ENCODE measurements at regions not wholly inside any gene's neighbourhood (a gene's known extent, or its start where the extent isn't known, plus 50 kb on each side); places are given as distances from the start of the nearest gene placed in this dataset.

- DNase-seq (ENCODE audit: low read depth, low spot score) = no peak
- Histone ChIP-seq H4K20me1 (ENCODE audit: insufficient read depth) (no peaks in the 10 kb centered on the region), H3K9me3 (ENCODE audit: control insufficient read depth in 1 of 2, insufficient read depth in 1 of 2, low read depth in 1 of 2, low read length in 2 of 2) (no peaks in the 10 kb centered on the region), H3K4me3 (replicated peaks in 1 of 2; ENCODE audit: low read depth in 1 of 2, low read length in 2 of 2) (no peak overlapping the region), H3K4me2 (ENCODE audit: low read length) (no peak overlapping the region), H3K36me3 (ENCODE audit: control insufficient read depth in 1 of 2, insufficient read depth in 2 of 2, low read length in 2 of 2) (no peaks in the 10 kb centered on the region), H3K79me2 (ENCODE audit: insufficient read depth, low read length) (no peaks in the 10 kb centered on the region), H3K9ac (ENCODE audit: low read length) (no peak overlapping the region), H3K9me2 (ENCODE audit: insufficient read depth) (no peaks in the 10 kb centered on the region), H2AFZ (ENCODE audit: low read depth, low read length, poor library complexity, severe bottlenecking) (no peak overlapping the region), H3K27ac (ENCODE audit: low read depth, low read length) (no peak overlapping the region), H3K4me1 (ENCODE audit: control insufficient read depth in 1 of 2, insufficient read depth in 2 of 2, low read length in 2 of 2) (peaks cover 3 to 14% of the 10 kb centered on the region in 2 experiments; a peak in 2 of 4 replicates), H3K27me3 (ENCODE audit: insufficient read depth, low read length) (no peaks in the 10 kb centered on the region)
- intact Hi-C loops (cut with micrococcal nuclease) = no loop called here
- no TSS peak for BruUV-seq (replicated peaks)
- CTCF ChIA-PET = no interaction called here
- TF ChIP-seq YY1 (IDR thresholded peaks at IDR 0.05; ENCODE audit: extremely low read depth, insufficient replicate concordance, low read depth, low read length) = no peak
- TF ChIP-seq REST (IDR thresholded peaks at IDR 0.05; ENCODE audit: low read depth) = peak; percentile 50
- ATAC-seq = no peak
- RAD21 ChIA-PET (ENCODE audit: low non-redundant PET in 1 of 2, low total read pairs in 2 of 2, uncharacterized antibody in 2 of 2, unreplicated experiment in 2 of 2) = no interaction called here
- POLR2A ChIA-PET = no interaction called here
Observed at GRCh38 chr1:29653034-29653810, 416.9 kb downstream of the PTPRU start.

Data from HCT116 (cell line).